ENCODE measurements at regions not wholly inside any gene's neighbourhood (a gene's known extent, or its start where the extent isn't known, plus 50 kb on each side); places are given as distances from the start of the nearest gene placed in this dataset.

DNA sequence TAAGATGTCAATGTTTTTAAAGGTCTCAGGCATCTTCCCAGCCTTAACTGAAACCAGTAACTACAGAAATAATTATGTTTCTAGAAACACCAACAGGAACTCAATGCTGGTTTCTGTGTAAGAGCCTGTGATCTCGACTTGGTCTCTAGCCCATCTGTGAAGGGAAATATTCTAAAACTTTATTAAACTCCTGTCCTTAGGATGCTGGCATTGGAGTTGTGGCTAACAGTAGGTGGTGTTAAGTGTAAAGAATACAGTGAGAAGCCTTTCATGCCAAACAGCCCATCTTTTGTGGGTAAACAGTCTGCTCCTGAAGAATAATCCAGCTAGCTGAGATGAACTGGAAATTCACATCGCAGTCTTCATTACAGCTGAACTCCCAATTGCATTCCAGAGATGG is 133.2 kb downstream of the ADAMTS15 start:
- DNase-seq (no peak), ATAC-seq (ENCODE audit: low read depth) (no peak)
- peaks cover 4% of the 10 kb centered on the region for H3K27me3 Mint-ChIP-seq
- H3K4me3 Mint-ChIP-seq: no peak overlapping the region
- H3K4me1 Mint-ChIP-seq: no peaks in the 10 kb centered on the region
- H3K36me3 Mint-ChIP-seq (ENCODE audit: low read depth): no peaks in the 10 kb centered on the region
- ChIA-PET CTCF (no interaction called here), POLR2A (no interaction called here)
- no peaks in the 10 kb centered on the region for H3K9me3 Mint-ChIP-seq
- no peak overlapping the region for H3K27ac Mint-ChIP-seq
- TF ChIP-seq, protein P1, sequence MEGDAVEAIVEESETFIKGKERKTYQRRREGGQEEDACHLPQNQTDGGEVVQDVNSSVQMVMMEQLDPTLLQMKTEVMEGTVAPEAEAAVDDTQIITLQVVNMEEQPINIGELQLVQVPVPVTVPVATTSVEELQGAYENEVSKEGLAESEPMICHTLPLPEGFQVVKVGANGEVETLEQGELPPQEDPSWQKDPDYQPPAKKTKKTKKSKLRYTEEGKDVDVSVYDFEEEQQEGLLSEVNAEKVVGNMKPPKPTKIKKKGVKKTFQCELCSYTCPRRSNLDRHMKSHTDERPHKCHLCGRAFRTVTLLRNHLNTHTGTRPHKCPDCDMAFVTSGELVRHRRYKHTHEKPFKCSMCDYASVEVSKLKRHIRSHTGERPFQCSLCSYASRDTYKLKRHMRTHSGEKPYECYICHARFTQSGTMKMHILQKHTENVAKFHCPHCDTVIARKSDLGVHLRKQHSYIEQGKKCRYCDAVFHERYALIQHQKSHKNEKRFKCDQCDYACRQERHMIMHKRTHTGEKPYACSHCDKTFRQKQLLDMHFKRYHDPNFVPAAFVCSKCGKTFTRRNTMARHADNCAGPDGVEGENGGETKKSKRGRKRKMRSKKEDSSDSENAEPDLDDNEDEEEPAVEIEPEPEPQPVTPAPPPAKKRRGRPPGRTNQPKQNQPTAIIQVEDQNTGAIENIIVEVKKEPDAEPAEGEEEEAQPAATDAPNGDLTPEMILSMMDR (IDR thresholded peaks at IDR 0.05): no peak
- intact Hi-C loops (cut with micrococcal nuclease): no loop called here

DNA sequence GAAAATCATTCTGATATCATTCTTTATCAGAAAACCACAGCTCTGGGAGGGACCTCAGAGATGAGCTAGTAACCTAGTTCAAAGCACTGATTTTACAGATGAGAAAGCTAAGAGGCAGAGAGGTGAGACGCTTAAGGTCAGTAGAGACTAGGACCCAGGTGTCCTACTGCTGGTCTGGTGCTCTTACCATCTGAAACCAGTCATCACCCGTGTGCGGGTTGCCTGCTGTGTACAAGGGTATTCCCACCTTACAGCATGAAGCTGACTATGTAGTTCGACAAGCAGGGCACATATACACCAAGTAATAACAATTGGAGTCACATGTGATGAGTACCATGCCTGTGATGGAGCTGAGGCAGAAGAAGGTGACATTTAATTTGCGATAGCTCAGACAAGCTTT is 133.7 kb downstream of the ADAMTS15 start:
- intact Hi-C loops (cut with micrococcal nuclease): no loop called here
- CTCF ChIA-PET: no interaction called here
- DNase-seq (no peak), ATAC-seq (ENCODE audit: low read depth) (no peak)
- TF ChIP-seq, protein P1 (IDR thresholded peaks at IDR 0.05): no peak
- Mint-ChIP-seq H3K27ac (no peak overlapping the region), H3K4me3 (no peak overlapping the region), H3K36me3 (ENCODE audit: low read depth) (no peaks in the 10 kb centered on the region), H3K4me1 (no peaks in the 10 kb centered on the region), H3K27me3 (peaks cover 4% of the 10 kb centered on the region), H3K9me3 (no peaks in the 10 kb centered on the region)
- POLR2A ChIA-PET: no interaction called here

DNA sequence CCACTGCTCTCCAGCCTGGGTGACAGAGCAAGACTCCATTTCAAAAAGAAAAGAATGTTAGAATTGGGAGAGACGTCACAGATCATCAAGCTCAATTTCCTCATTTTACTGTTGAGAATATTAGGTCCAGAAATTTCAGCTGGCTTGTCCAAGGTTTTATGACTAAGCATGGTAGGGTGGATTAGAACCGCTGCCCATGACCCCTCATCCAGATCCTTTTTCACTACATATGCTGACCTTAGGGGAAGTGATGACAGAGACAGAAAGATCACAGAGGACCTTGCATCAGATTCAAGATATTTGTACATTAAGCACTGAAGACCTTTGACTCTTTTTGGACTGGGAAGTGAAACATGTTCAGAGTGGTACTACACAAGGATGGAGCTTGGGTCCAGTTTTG is 134.5 kb downstream of the ADAMTS15 start:
- Mint-ChIP-seq H3K4me3 (no peak overlapping the region), H3K27me3 (peaks cover 4% of the 10 kb centered on the region), H3K9me3 (no peaks in the 10 kb centered on the region), H3K4me1 (no peaks in the 10 kb centered on the region), H3K36me3 (ENCODE audit: low read depth) (no peaks in the 10 kb centered on the region), H3K27ac (no peak overlapping the region)
- TF ChIP-seq, protein P1 (IDR thresholded peaks at IDR 0.05): no peak
- CTCF ChIA-PET: no interaction called here
- intact Hi-C loops (cut with micrococcal nuclease): no loop called here
- ATAC-seq (ENCODE audit: low read depth) (no peak), DNase-seq (no peak)
- POLR2A ChIA-PET: no interaction called here

DNA sequence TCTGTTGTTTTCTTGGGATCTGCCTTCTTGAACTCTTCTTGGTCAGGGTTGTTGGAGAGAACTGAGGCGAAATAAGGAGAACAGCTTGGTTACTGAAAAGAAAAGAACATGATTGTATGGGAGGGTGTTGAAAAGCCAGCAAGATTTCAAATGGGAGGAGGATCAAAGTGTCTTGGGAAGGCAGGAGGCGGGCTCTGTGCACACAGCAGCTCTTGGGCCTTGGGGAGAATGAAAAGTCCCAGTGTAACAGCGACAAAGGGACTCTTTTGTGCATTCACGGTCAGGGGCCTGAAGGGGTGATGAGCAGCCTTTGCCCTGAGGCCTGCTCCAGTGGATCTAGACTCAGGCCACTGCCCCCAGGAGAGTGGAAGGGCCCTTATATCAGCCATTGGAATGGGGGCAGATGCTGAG is 135.4 kb downstream of the ADAMTS15 start:
- Mint-ChIP-seq H3K4me1 (no peaks in the 10 kb centered on the region), H3K36me3 (ENCODE audit: low read depth) (no peaks in the 10 kb centered on the region), H3K9me3 (no peaks in the 10 kb centered on the region), H3K4me3 (no peak overlapping the region), H3K27ac (no peak overlapping the region), H3K27me3 (peaks cover 4% of the 10 kb centered on the region)
- no peak for ATAC-seq (ENCODE audit: low read depth)
- no peak for DNase-seq
- intact Hi-C loops (cut with micrococcal nuclease): no loop called here
- POLR2A ChIA-PET: no interaction called here
- TF ChIP-seq, protein P1 (IDR thresholded peaks at IDR 0.05): no peak
- CTCF ChIA-PET: no interaction called here

DNA sequence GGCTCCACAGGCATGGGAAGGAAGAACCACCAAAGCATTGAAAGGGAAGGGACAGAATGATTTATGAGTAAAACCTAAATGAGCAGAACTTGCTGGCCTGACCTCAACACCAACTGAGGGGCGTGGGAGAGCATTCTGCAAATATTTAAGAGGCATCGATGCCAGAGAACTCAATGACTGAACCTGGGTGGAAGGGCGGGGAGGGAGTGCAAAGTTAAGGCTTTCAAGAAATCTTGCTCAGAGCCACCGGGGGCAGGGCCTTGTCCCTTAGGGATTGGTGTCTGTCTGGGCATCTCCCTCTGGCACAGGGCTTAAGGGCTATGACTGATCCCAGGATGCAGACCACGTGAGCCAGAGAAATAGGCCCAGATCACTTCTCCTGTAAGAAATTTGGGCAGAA is 137.1 kb downstream of the ADAMTS15 start:
- TF ChIP-seq, protein P1 (IDR thresholded peaks at IDR 0.05): no peak
- no peaks in the 10 kb centered on the region for H3K36me3 Mint-ChIP-seq (ENCODE audit: low read depth)
- H3K4me3 Mint-ChIP-seq: no peak overlapping the region
- H3K4me1 Mint-ChIP-seq: no peaks in the 10 kb centered on the region
- ChIA-PET POLR2A (no interaction called here), CTCF (no interaction called here)
- DNase-seq: no peak
- H3K27me3 Mint-ChIP-seq: peaks cover 4% of the 10 kb centered on the region
- no peak for ATAC-seq (ENCODE audit: low read depth)
- H3K27ac Mint-ChIP-seq: no peak overlapping the region
- no peaks in the 10 kb centered on the region for H3K9me3 Mint-ChIP-seq
- intact Hi-C loops (cut with micrococcal nuclease): no loop called here

Measured in activated B cell treated with CpG ODN at 0.5 μM for 24 hours (primary cell).